ENCODE measurements at regions not wholly inside any gene's neighbourhood (a gene's known extent, or its start where the extent isn't known, plus 50 kb on each side); places are given as distances from the start of the nearest gene placed in this dataset.

- DNase-seq = peak; percentile 8
These were observed 64.7 kb upstream of the RPS6KA2 start for GRCh38 chr6:166691746-166692145.

- DNase-seq = peak; percentile 66
These were observed 64.1 kb upstream of the RPS6KA2 start for GRCh38 chr6:166691199-166691598.

- no peak for DNase-seq
These were observed 62.6 kb upstream of the RPS6KA2 start for GRCh38 chr6:166689687-166690086.

GRCh38 chr6:166688901-166689300 lies 61.9 kb upstream of the RPS6KA2 start:
- no peak for DNase-seq

GRCh38 chr6:166687879-166688205 lies 60.8 kb upstream of the RPS6KA2 start:
- DNase-seq = no peak

- no peak for DNase-seq
These were observed 60.2 kb upstream of the RPS6KA2 start for GRCh38 chr6:166687070-166687878.

GRCh38 chr6:166686317-166686716 lies 59.3 kb upstream of the RPS6KA2 start:
- DNase-seq = no peak

GRCh38 chr6:166684866-166685265 lies 57.8 kb upstream of the RPS6KA2 start:
- no peak for DNase-seq

GRCh38 chr6:166684170-166684569 lies 57.1 kb upstream of the RPS6KA2 start:
- no peak for DNase-seq

- DNase-seq = peak; percentile 46
These were observed 56.4 kb upstream of the RPS6KA2 start for GRCh38 chr6:166683477-166683876.

- DNase-seq = no peak
These were observed 52.5 kb upstream of the RPS6KA2 start for GRCh38 chr6:166679566-166679965.

- no peak for DNase-seq
These were observed 51.4 kb upstream of the RPS6KA2 start for GRCh38 chr6:166678426-166678825.

GRCh38 chr6:166677941-166678340 lies 50.9 kb upstream of the RPS6KA2 start:
- no peak for DNase-seq
